ENCODE measurements at regions not wholly inside any gene's neighbourhood (a gene's known extent, or its start where the extent isn't known, plus 50 kb on each side); places are given as distances from the start of the nearest gene placed in this dataset.
A peak's percentile ranks its signal among the peaks of the same experiment; 100 is the strongest.

DNA sequence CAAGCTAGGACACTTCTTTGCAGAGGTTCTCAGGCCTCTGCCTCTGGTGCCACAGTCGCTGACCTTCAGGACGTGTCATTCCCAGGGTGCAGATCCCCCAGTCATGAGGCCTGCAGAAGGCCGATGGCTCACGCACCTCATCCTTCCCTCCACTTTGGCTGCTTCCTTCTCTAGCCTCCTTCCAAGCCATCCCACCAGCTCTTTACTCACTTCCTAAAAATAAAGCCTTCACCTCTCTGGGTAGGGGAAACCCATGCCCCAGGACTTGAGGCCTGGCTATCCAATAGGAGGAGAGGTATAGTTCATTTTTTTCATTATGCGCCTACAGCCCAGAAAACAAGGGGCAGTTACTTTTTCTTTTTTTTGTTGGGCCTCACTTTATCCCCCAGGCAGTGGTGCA is 91.4 kb downstream of the B3GNT2 start:
- DNase-seq (no peak), ATAC-seq (no peak)
- Histone ChIP-seq H3K27me3 (no peaks in the 10 kb centered on the region), H3K27ac (peak overlapping the region in 7 of 10 donors; percentile 25 to 82 (median 62)), H3K9me3 (peaks cover 0 to 21% (median 8%) of the 10 kb centered on the region in 11 donors), H3K36me3 (no peaks in the 10 kb centered on the region), H3K4me3 (no peak overlapping the region), H3K4me1 (peaks cover 6 to 35% (median 25%) of the 10 kb centered on the region in 9 donors)
- intact Hi-C loops (cut with DNase I) = loop anchor here in 2 of 10 donors (5.0 to 10.0 kb wide), 2 partner anchors 85 to 92 kb away; partner anchors contain the start of gene B3GNT2 (in 1 of the 2)
- no peak for TF ChIP-seq CTCF (IDR thresholded peaks at IDR 0.05)
- WGBS, 2 donors = 96 to 99% methylated on average over 5 of the region's 5 CpGs

- ATAC-seq = no peak
- intact Hi-C loops (cut with DNase I) = loop anchor here in 2 of 10 donors (5.0 to 10.0 kb wide), 2 partner anchors 84 to 91 kb away; partner anchors contain the start of gene B3GNT2 (in 1 of the 2)
- TF ChIP-seq CTCF (IDR thresholded peaks at IDR 0.05) = no peak
- no peaks in the 10 kb centered on the region for H3K36me3 ChIP-seq
- H3K27me3 ChIP-seq = no peaks in the 10 kb centered on the region
- no peak overlapping the region for H3K27ac ChIP-seq
- WGBS, 2 donors = 96 to 97% methylated on average over 6 of the region's 6 CpGs
- peaks cover 6 to 37% (median 20%) of the 10 kb centered on the region in 9 donors for H3K4me1 ChIP-seq
- DNase-seq = no peak
- no peak overlapping the region for H3K4me3 ChIP-seq
- H3K9me3 ChIP-seq = peaks cover 0 to 21% (median 8%) of the 10 kb centered on the region in 11 donors
These were observed 90.3 kb downstream of the B3GNT2 start for GRCh38 chr2:62286089-62286785.

GRCh38 chr2:62284980-62285379 is 89.1 kb downstream of the B3GNT2 start:
- Histone ChIP-seq H3K4me3 (no peak overlapping the region), H3K4me1 (peaks cover 6 to 33% (median 20%) of the 10 kb centered on the region in 9 donors), H3K27me3 (no peaks in the 10 kb centered on the region), H3K27ac (no peak overlapping the region), H3K36me3 (no peaks in the 10 kb centered on the region), H3K9me3 (peaks cover 0 to 21% (median 8%) of the 10 kb centered on the region in 11 donors)
- no peak for TF ChIP-seq CTCF (IDR thresholded peaks at IDR 0.05)
- WGBS, 2 donors = 89 to 90% methylated on average over 4 of the region's 4 CpGs
- ATAC-seq (no peak), DNase-seq (no peak)
- intact Hi-C loops (cut with DNase I) = loop anchor here in 2 of 10 donors (5.0 to 10.0 kb wide), 2 partner anchors 83 to 90 kb away; partner anchors contain the start of gene B3GNT2 (in 1 of the 2)

GRCh38 chr2:62284471-62284870 is 88.6 kb downstream of the B3GNT2 start:
- no peak overlapping the region for H3K4me3 ChIP-seq
- DNase-seq (no peak), ATAC-seq (no peak)
- peaks cover 0 to 21% (median 8%) of the 10 kb centered on the region in 11 donors for H3K9me3 ChIP-seq
- no peak for TF ChIP-seq CTCF (IDR thresholded peaks at IDR 0.05)
- H3K4me1 ChIP-seq = peaks cover 6 to 32% (median 20%) of the 10 kb centered on the region in 9 donors
- H3K27me3 ChIP-seq = no peaks in the 10 kb centered on the region
- H3K27ac ChIP-seq = no peak overlapping the region
- H3K36me3 ChIP-seq = no peaks in the 10 kb centered on the region
- intact Hi-C loops (cut with DNase I) = loop anchor here in 1 of 10 donors (10.0 kb wide), 1 partner anchor 90 kb away; the partner anchor contains the start of gene B3GNT2
- 93 to 100% methylated on average over 2 of the region's 2 CpGs for WGBS, 2 donors

Measured in heart right ventricle (tissue), 16 donors.